Central memory CD8-positive, alpha-beta T cell (primary cell): ENCODE measurements at regions not wholly inside any gene's neighbourhood (a gene's known extent, or its start where the extent isn't known, plus 50 kb on each side); places are given as distances from the start of the nearest gene placed in this dataset.

Source experiments
- ATAC-seq: fragments of 150-1000 bp; cut with Tn5 transposase; replicated peaks from 2 replicates; pipeline ENCODE4 v1.10.0; 2022; ENCODE audit warnings: mild to moderate bottlenecking, moderate FRiP score, moderate number of reproducible peaks; ENCODE audit not compliant: poor library complexity, severe bottlenecking; ENCODE audit errors: extremely low read depth
- DNase-seq, 2 donors: peaks; one replicate each; pipeline ENCODE4 v3.0.0; 2021; ENCODE audit warnings: low spot score in 2 of 2
- H3K27ac Mint-ChIP-seq: one replicate; pipeline ENCODE4 v1.8.0; 2022; ENCODE audit warnings: low read depth, mild to moderate bottlenecking, moderate library complexity, mixed read lengths
- H3K27me3 Mint-ChIP-seq: one replicate; pipeline ENCODE4 v1.8.0; 2022; ENCODE audit warnings: mixed read lengths
- H3K36me3 Mint-ChIP-seq: one replicate; pipeline ENCODE4 v1.8.0; 2022; ENCODE audit warnings: mild to moderate bottlenecking, moderate library complexity, mixed read lengths; ENCODE audit not compliant: insufficient read depth
- H3K4me1 Mint-ChIP-seq: one replicate; pipeline ENCODE4 v1.8.0; 2022; ENCODE audit warnings: mixed read lengths
- H3K4me3 Mint-ChIP-seq: one replicate; pipeline ENCODE4 v1.8.0; 2022; ENCODE audit warnings: mild to moderate bottlenecking, moderate library complexity, mixed read lengths
- H3K9me3 Mint-ChIP-seq: one replicate; pipeline ENCODE4 v1.8.0; 2022; ENCODE audit warnings: mixed read lengths

DNA sequence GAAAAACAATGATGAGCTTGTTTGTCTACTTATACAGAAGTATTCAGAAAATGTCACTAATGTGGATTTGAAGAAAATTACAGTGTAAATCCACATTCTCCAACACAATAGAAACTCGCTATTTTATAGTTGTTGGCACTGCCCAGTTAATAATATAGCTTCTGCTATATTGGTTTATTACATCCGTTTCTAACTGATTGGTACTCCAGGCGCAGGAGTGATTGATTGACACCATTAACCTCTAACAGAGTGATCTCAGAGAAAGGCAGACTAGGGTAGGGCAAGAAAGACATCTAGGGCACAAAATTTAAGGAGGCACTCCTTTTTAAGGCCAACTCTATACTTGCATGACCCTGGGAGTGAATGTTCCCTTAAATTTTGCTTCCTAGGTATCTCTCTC, 84.0 kb upstream of the MIER3 start:
- DNase-seq (no peak), ATAC-seq (no peak)
- Mint-ChIP-seq H3K4me3 (no peak overlapping the region), H3K4me1 (peaks cover 7% of the 10 kb centered on the region), H3K9me3 (no peaks in the 10 kb centered on the region), H3K27ac (no peak overlapping the region), H3K27me3 (peaks cover 21% of the 10 kb centered on the region), H3K36me3 (no peaks in the 10 kb centered on the region)

- ATAC-seq, result no peak
- H3K4me3 Mint-ChIP-seq, result no peak overlapping the region
- no peak overlapping the region for H3K27ac Mint-ChIP-seq
- H3K36me3 Mint-ChIP-seq, result no peaks in the 10 kb centered on the region
- peaks cover under 1% of the 10 kb centered on the region for H3K4me1 Mint-ChIP-seq
- H3K27me3 Mint-ChIP-seq, result peaks cover 14% of the 10 kb centered on the region
- DNase-seq, result no peak
- no peaks in the 10 kb centered on the region for H3K9me3 Mint-ChIP-seq
Observed at GRCh38 chr5:57036761-57037160, 84.8 kb upstream of the MIER3 start.

DNA sequence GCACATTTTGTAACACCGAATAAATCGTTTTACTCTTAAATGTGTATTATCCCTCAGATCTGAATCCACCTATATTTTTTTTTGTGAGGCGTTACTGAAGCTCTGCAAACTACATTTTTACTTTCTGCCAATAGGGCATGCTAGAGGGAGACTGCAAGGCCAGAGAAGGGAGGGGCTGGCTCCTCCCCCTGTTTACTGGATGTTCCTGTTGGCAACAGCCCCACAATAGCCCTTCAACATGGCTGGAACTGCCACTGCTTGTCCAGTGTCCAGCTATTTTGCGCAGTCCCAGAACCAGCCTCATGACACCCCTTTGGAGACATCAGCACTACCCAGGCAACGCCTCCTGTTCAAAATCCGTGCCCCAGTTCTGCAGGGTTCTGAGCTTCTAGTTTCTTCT, 85.4 kb upstream of the MIER3 start:
- H3K4me1 Mint-ChIP-seq, result no peaks in the 10 kb centered on the region
- peaks cover 9% of the 10 kb centered on the region for H3K27me3 Mint-ChIP-seq
- no peak overlapping the region for H3K4me3 Mint-ChIP-seq
- DNase-seq, result no peak
- no peak for ATAC-seq
- H3K36me3 Mint-ChIP-seq, result no peaks in the 10 kb centered on the region
- H3K27ac Mint-ChIP-seq, result no peak overlapping the region
- no peaks in the 10 kb centered on the region for H3K9me3 Mint-ChIP-seq

GRCh38 chr5:57041570-57041969, 89.6 kb upstream of the MIER3 start:
- no peak for ATAC-seq

DNA sequence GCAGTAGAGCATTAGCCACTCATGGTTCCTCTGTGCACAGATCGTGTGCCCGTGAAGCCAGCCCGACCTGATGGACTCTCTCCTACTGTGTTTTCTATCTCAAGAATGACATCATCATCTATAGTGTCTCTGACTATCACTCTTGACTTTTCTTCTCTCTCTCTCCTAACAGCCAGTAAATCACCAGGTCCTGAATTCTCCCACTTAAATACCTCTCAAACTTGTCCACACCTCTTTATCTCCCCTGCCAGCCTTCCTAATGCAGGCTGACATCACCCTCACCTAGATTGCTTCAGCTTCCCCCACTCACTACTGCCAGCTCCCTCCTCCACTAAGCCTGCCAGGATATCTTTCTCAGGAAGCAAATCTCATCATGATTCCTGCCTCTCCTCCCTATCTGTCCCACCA, 90.6 kb upstream of the MIER3 start:
- no peaks in the 10 kb centered on the region for H3K36me3 Mint-ChIP-seq
- H3K27me3 Mint-ChIP-seq, result peaks cover 16% of the 10 kb centered on the region
- no peak overlapping the region for H3K4me3 Mint-ChIP-seq
- DNase-seq, result no peak
- no peak for ATAC-seq
- no peaks in the 10 kb centered on the region for H3K4me1 Mint-ChIP-seq
- no peaks in the 10 kb centered on the region for H3K9me3 Mint-ChIP-seq
- H3K27ac Mint-ChIP-seq, result no peak overlapping the region

More at GRCh38 chr5:57041570-57041969, 89.6 kb upstream of the MIER3 start:
- no peaks in the 10 kb centered on the region for H3K9me3 Mint-ChIP-seq
- DNase-seq, result no peak
- H3K4me3 Mint-ChIP-seq, result no peak overlapping the region
- no peaks in the 10 kb centered on the region for H3K36me3 Mint-ChIP-seq
- H3K27me3 Mint-ChIP-seq, result peaks cover 16% of the 10 kb centered on the region
- no peak overlapping the region for H3K27ac Mint-ChIP-seq
- no peaks in the 10 kb centered on the region for H3K4me1 Mint-ChIP-seq

GRCh38 chr5:57054135-57054534, 102.2 kb upstream of the MIER3 start:
- Mint-ChIP-seq H3K27ac (no peak overlapping the region), H3K27me3 (peaks cover 21% of the 10 kb centered on the region), H3K4me1 (no peaks in the 10 kb centered on the region), H3K4me3 (no peak overlapping the region), H3K36me3 (no peaks in the 10 kb centered on the region), H3K9me3 (no peaks in the 10 kb centered on the region)
- ATAC-seq (no peak), DNase-seq (no peak)

DNA sequence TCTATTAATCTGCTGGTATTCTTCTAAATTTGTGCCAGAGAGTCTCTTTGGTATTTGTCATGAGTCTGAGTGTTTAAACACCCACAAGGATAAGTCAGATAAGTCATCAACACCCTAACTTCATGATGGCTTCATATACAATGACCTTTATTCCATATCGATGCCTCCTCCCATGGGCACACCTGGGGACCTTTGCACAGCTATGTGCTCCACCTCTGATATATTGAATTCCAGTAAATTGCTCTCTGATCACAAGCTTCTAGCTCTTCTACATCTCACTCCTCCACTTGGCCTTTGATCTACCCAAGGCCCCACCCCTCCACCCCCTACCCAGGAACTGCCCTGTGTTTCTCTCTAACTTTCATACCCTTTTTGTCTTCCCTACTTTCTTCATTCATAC, 102.7 kb upstream of the MIER3 start:
- H3K4me3 Mint-ChIP-seq, result no peak overlapping the region
- H3K27me3 Mint-ChIP-seq, result peaks cover 16% of the 10 kb centered on the region
- H3K9me3 Mint-ChIP-seq, result no peaks in the 10 kb centered on the region
- DNase-seq (no peak), ATAC-seq (no peak)
- H3K4me1 Mint-ChIP-seq, result no peaks in the 10 kb centered on the region
- H3K36me3 Mint-ChIP-seq, result no peaks in the 10 kb centered on the region
- H3K27ac Mint-ChIP-seq, result no peak overlapping the region

DNA sequence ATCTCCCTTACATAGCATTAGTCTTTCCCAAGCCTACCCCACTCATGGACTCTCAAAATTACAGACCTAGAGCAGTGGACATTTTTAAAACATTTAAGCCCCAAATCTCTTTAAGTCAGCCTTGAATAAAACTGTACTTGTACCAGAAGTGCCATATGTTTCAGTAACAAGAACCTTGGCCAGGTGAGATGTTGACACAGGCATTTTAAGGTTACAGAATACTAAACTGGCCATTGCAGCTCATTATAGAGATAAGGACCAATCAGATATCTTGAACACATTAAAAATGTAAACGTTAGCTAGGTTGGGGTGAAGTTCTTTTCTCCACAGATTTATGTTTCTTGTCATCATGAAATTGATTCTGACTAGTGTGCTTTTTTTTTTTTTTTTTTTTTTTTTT, 103.8 kb upstream of the MIER3 start:
- Mint-ChIP-seq H3K36me3 (no peaks in the 10 kb centered on the region), H3K27ac (no peak overlapping the region), H3K4me3 (no peak overlapping the region), H3K4me1 (no peaks in the 10 kb centered on the region), H3K9me3 (no peaks in the 10 kb centered on the region), H3K27me3 (peaks cover 12% of the 10 kb centered on the region)
- DNase-seq, result no peak
- ATAC-seq, result no peak

- ATAC-seq, result no peak
- DNase-seq, result no peak
- Mint-ChIP-seq H3K36me3 (peaks cover 2% of the 10 kb centered on the region), H3K4me1 (no peaks in the 10 kb centered on the region), H3K4me3 (no peak overlapping the region), H3K27ac (no peak overlapping the region), H3K9me3 (no peaks in the 10 kb centered on the region), H3K27me3 (peaks cover 46% of the 10 kb centered on the region)
Observed at GRCh38 chr5:57063773-57064172, 110.1 kb upstream of the GPBP1 start.

DNA sequence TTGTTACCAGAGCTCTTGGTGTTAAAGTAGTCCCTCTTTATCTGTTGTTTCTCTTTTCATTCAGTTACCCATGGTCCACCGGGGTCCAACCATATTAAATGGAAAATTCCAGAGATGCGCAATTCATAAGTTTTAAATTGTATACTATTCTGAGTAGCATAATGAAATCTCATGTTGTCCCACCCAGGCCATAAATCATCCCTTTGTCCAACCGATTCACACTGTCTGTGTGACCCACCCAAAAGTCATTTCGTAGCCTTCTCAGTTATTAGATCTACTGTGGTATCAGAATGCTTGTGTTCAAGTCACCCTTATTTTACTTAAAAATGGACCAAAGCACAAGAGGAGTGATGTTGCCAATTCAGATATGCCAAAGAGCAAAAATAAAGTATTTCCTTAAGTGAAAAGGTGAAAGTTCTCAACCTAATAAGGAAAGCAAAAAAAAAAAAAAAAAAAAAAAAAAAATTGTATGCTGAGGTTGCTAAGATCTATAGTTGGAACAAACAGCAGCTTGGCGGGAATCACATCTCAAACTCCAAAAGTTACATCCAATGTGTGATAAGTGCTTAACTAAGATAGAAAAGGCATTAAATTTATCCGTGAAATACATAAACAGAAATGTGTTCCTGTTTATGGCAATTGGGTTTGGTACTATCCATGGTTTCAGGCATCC, 106.8 kb upstream of the GPBP1 start:
- Mint-ChIP-seq H3K36me3 (peaks cover 2% of the 10 kb centered on the region), H3K27me3 (peaks cover 65% of the 10 kb centered on the region), H3K4me1 (no peaks in the 10 kb centered on the region), H3K27ac (no peak overlapping the region), H3K4me3 (no peak overlapping the region), H3K9me3 (no peaks in the 10 kb centered on the region)
- ATAC-seq, result no peak
- DNase-seq, result no peak

GRCh38 chr5:57067597-57067924, 106.3 kb upstream of the GPBP1 start:
- Mint-ChIP-seq H3K27me3 (peaks cover 65% of the 10 kb centered on the region), H3K36me3 (peaks cover 2% of the 10 kb centered on the region), H3K9me3 (no peaks in the 10 kb centered on the region), H3K4me1 (no peaks in the 10 kb centered on the region), H3K27ac (no peak overlapping the region), H3K4me3 (no peak overlapping the region)
- ATAC-seq (no peak), DNase-seq (no peak)

GRCh38 chr5:57069115-57069835, 104.6 kb upstream of the GPBP1 start:
- no peak for ATAC-seq
- no peak overlapping the region for H3K27ac Mint-ChIP-seq
- no peak overlapping the region for H3K4me3 Mint-ChIP-seq
- H3K27me3 Mint-ChIP-seq, result peaks cover 66% of the 10 kb centered on the region
- H3K4me1 Mint-ChIP-seq, result no peaks in the 10 kb centered on the region
- no peaks in the 10 kb centered on the region for H3K9me3 Mint-ChIP-seq
- peaks cover 2% of the 10 kb centered on the region for H3K36me3 Mint-ChIP-seq
- DNase-seq, result no peak

GRCh38 chr5:57072218-57072892, 101.5 kb upstream of the GPBP1 start:
- H3K27ac Mint-ChIP-seq, result no peak overlapping the region
- H3K9me3 Mint-ChIP-seq, result peaks cover 5% of the 10 kb centered on the region
- no peaks in the 10 kb centered on the region for H3K36me3 Mint-ChIP-seq
- H3K4me1 Mint-ChIP-seq, result no peaks in the 10 kb centered on the region
- peaks cover 62% of the 10 kb centered on the region for H3K27me3 Mint-ChIP-seq
- DNase-seq (no peak), ATAC-seq (no peak)
- no peak overlapping the region for H3K4me3 Mint-ChIP-seq
